ENCODE measurements at regions not wholly inside any gene's neighbourhood (a gene's known extent, or its start where the extent isn't known, plus 50 kb on each side); places are given as distances from the start of the nearest gene placed in this dataset.

DNA sequence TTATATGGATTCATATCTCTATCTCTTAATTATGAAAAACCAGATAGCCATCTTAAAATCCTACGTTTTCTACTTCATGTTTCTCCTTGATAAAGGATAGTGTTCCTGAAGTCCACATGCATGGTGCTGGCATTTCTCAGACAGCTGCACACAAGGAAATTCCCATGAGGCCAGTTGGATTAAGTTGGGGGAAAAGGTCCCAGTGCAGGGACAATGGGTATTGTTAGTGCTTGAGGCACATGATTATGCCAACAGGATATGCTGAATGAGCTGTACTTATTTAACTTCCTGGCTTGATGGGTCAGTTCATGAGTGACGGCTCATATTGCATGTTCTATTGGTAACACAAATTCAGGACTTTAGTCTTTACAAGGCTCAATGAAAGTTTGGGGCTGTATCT, 913.9 kb upstream of the NDST4 start:
- DNase-seq (ENCODE audit: extremely low read depth, low read depth), result no peak
- TF ChIP-seq, protein P1, sequence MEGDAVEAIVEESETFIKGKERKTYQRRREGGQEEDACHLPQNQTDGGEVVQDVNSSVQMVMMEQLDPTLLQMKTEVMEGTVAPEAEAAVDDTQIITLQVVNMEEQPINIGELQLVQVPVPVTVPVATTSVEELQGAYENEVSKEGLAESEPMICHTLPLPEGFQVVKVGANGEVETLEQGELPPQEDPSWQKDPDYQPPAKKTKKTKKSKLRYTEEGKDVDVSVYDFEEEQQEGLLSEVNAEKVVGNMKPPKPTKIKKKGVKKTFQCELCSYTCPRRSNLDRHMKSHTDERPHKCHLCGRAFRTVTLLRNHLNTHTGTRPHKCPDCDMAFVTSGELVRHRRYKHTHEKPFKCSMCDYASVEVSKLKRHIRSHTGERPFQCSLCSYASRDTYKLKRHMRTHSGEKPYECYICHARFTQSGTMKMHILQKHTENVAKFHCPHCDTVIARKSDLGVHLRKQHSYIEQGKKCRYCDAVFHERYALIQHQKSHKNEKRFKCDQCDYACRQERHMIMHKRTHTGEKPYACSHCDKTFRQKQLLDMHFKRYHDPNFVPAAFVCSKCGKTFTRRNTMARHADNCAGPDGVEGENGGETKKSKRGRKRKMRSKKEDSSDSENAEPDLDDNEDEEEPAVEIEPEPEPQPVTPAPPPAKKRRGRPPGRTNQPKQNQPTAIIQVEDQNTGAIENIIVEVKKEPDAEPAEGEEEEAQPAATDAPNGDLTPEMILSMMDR (IDR thresholded peaks at IDR 0.05; ENCODE audit: low read depth, low read length), result no peak

GRCh38 chr4:116024954-116025708, 911.7 kb upstream of the NDST4 start:
- TF ChIP-seq, protein P1 (IDR thresholded peaks at IDR 0.05; ENCODE audit: low read depth, low read length), result no peak
- no peak for DNase-seq (ENCODE audit: extremely low read depth, low read depth)

- DNase-seq (ENCODE audit: extremely low read depth, low read depth), result no peak
- TF ChIP-seq, protein P1 (IDR thresholded peaks at IDR 0.05; ENCODE audit: low read depth, low read length), result no peak
Measured at GRCh38 chr4:116023049-116023448, 909.6 kb upstream of the NDST4 start.

GRCh38 chr4:116020141-116020722, 906.8 kb upstream of the NDST4 start:
- DNase-seq (ENCODE audit: extremely low read depth, low read depth), result no peak
- TF ChIP-seq, protein P1 (IDR thresholded peaks at IDR 0.05; ENCODE audit: low read depth, low read length), result no peak

- TF ChIP-seq, protein P1 (IDR thresholded peaks at IDR 0.05; ENCODE audit: low read depth, low read length), result no peak
- no peak for DNase-seq (ENCODE audit: extremely low read depth, low read depth)
Measured at GRCh38 chr4:116018831-116019230, 905.4 kb upstream of the NDST4 start.

- DNase-seq (ENCODE audit: extremely low read depth, low read depth), result no peak
- TF ChIP-seq, protein P1 (IDR thresholded peaks at IDR 0.05; ENCODE audit: low read depth, low read length), result no peak
Measured at GRCh38 chr4:116016201-116016600, 902.8 kb upstream of the NDST4 start.

DNA sequence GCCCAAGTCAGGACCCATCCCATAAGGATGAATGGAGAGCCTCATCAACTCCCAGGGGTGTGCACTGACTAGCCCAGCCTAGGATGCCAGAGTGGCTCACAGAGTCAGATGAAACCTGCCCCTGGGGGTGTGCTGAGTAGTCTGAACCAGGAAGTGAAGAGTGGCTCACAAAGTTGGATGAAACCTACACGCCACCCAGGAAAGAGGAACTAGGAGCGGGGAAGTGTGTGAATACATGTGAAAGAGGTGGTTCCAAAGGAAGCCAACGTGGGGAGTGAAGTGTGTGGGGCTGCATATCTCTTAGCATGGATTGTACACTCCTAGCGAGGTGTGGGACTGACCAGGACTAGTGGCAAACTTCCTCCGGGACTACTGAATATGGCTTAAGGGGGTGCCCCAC, 902.1 kb upstream of the NDST4 start:
- no peak for DNase-seq (ENCODE audit: extremely low read depth, low read depth)
- TF ChIP-seq, protein P1 (IDR thresholded peaks at IDR 0.05; ENCODE audit: low read depth, low read length), result no peak
